OCI-LY3 (cell line): ENCODE measurements at regions not wholly inside any gene's neighbourhood (a gene's known extent, or its start where the extent isn't known, plus 50 kb on each side); places are given as distances from the start of the nearest gene placed in this dataset.

ENCODE experiments used
- H2AFZ ChIP-seq: fragments of 200-600, 300-600 bp; shearing (Covaris generic); 2 replicates; pipeline ENCODE4 v1.6.0; 2014; ENCODE audit warnings: antibody characterized with exemption, low read depth, low read length
- H3K27ac ChIP-seq: fragments of 200-600, 300-600 bp; sonication (generic); 2 replicates; pipeline ENCODE4 v1.5.1; 2014; ENCODE audit warnings: mild to moderate bottlenecking, low read length, moderate library complexity, mixed read lengths
- H3K27me3 ChIP-seq: fragments of 200-600, 300-600 bp; sonication (generic); 2 replicates; pipeline ENCODE4 v1.6.1; 2014; ENCODE audit warnings: low read depth, low read length, mixed read lengths
- H3K36me3 ChIP-seq: fragments of 200-600, 300-600 bp; sonication (generic); replicated peaks from 2 replicates; pipeline ENCODE3; 2014; ENCODE audit warnings: low read depth, low read length, mixed read lengths
- H3K4me1 ChIP-seq: fragments of 300-600, 200-600 bp; sonication (generic); 2 replicates; pipeline ENCODE4 v1.6.1; 2014; ENCODE audit warnings: low read length, mixed read lengths
- H3K4me2 ChIP-seq: fragments of 200-600, 300-600 bp; sonication (generic); 2 replicates; pipeline ENCODE4 v1.6.1; 2014; ENCODE audit warnings: low read length, mixed read lengths
- H3K4me3 ChIP-seq: fragments of 300-600, 200-600 bp; sonication (generic); 2 replicates; pipeline ENCODE4 v1.5.1; 2014; ENCODE audit warnings: antibody characterized with exemption, mild to moderate bottlenecking, low read length, moderate library complexity
- H3K79me2 ChIP-seq: fragments of 300-600, 200-600 bp; shearing (Covaris generic); 2 replicates; pipeline ENCODE4 v1.6.1; 2014; ENCODE audit warnings: mild to moderate bottlenecking, low read length, mixed read lengths
- H3K9ac ChIP-seq: fragments of 300-600, 200-600 bp; shearing (Covaris generic); 2 replicates; pipeline ENCODE4 v1.6.0; 2014; ENCODE audit warnings: mild to moderate bottlenecking, low read length, moderate library complexity
- H3K9me3 ChIP-seq: fragments of 200-600, 300-600 bp; shearing (Covaris generic); 2 replicates; pipeline ENCODE4 v1.6.1; 2014; ENCODE audit warnings: low read length, mixed read lengths; ENCODE audit not compliant: insufficient read depth
- H4K20me1 ChIP-seq: fragments of 200-600, 300-600 bp; sonication (generic); 2 replicates; pipeline ENCODE4 v1.6.1; 2016; ENCODE audit warnings: low read length, mixed read lengths; ENCODE audit not compliant: insufficient read depth
- CTCF ChIP-seq: fragments of 200-600, 300-600 bp; sonication (generic); IDR thresholded peaks from 2 replicates; pipeline ENCODE4 v1.5.1; 2014; ENCODE audit warnings: antibody characterized with exemption, low read length, low read depth
- EZH2phosphoT487 ChIP-seq: fragments of 200-600 bp; shearing (Covaris generic); IDR thresholded peaks from 2 replicates; pipeline ENCODE4 v1.6.1; 2018; ENCODE audit warnings: antibody characterized with exemption, mixed run types, low read depth

GRCh38 chr14:104371031-104371430, 208.5 kb upstream of the C14orf180 start:
- Histone ChIP-seq H2AFZ (no peak overlapping the region), H3K4me1 (no peaks in the 10 kb centered on the region), H3K9ac (no peak overlapping the region), H4K20me1 (no peaks in the 10 kb centered on the region), H3K9me3 (no peaks in the 10 kb centered on the region), H3K79me2 (no peaks in the 10 kb centered on the region), H3K36me3 (no peaks in the 10 kb centered on the region), H3K27ac (no peak overlapping the region), H3K4me3 (no peak overlapping the region), H3K4me2 (no peak overlapping the region), H3K27me3 (no peaks in the 10 kb centered on the region)
- no peak for TF ChIP-seq EZH2phosphoT487
- no peak for TF ChIP-seq CTCF

- Histone ChIP-seq H3K27me3 (no peaks in the 10 kb centered on the region), H4K20me1 (no peaks in the 10 kb centered on the region), H3K4me3 (no peak overlapping the region), H3K9me3 (no peaks in the 10 kb centered on the region), H2AFZ (no peak overlapping the region), H3K4me2 (no peak overlapping the region), H3K36me3 (no peaks in the 10 kb centered on the region), H3K9ac (no peak overlapping the region), H3K79me2 (no peaks in the 10 kb centered on the region), H3K27ac (no peak overlapping the region), H3K4me1 (no peaks in the 10 kb centered on the region)
- TF ChIP-seq EZH2phosphoT487 (no peak), CTCF (no peak)
Observed at GRCh38 chr14:104371917-104372316, 207.6 kb upstream of the C14orf180 start.

GRCh38 chr14:104372390-104373054, 207.0 kb upstream of the C14orf180 start:
- H3K9me3 ChIP-seq = no peaks in the 10 kb centered on the region
- TF ChIP-seq CTCF (no peak), EZH2phosphoT487 (no peak)
- H3K9ac ChIP-seq = no peak overlapping the region

GRCh38 chr14:104373055-104373854, 206.3 kb upstream of the C14orf180 start:
- Histone ChIP-seq H3K4me1 (no peaks in the 10 kb centered on the region), H3K9me3 (no peaks in the 10 kb centered on the region), H2AFZ (no peak overlapping the region), H3K27ac (no peak overlapping the region), H3K4me3 (no peak overlapping the region), H3K79me2 (no peaks in the 10 kb centered on the region), H3K36me3 (no peaks in the 10 kb centered on the region), H3K9ac (no peak overlapping the region), H3K27me3 (peaks cover under 1% of the 10 kb centered on the region; the same call in 1 of the 2 replicates), H4K20me1 (no peaks in the 10 kb centered on the region), H3K4me2 (no peak overlapping the region)
- no peak for TF ChIP-seq EZH2phosphoT487
- TF ChIP-seq CTCF = no peak

More at GRCh38 chr14:104372390-104373054, 207.0 kb upstream of the C14orf180 start:
- Histone ChIP-seq H3K4me3 (no peak overlapping the region), H3K4me2 (no peak overlapping the region), H3K4me1 (no peaks in the 10 kb centered on the region), H2AFZ (no peak overlapping the region), H3K27me3 (no peaks in the 10 kb centered on the region), H4K20me1 (no peaks in the 10 kb centered on the region), H3K79me2 (no peaks in the 10 kb centered on the region), H3K27ac (no peak overlapping the region), H3K36me3 (no peaks in the 10 kb centered on the region)
